PC-9 (cell line): ENCODE measurements at regions not wholly inside any gene's neighbourhood (a gene's known extent, or its start where the extent isn't known, plus 50 kb on each side); places are given as distances from the start of the nearest gene placed in this dataset.

Experiments
- BruUV-seq: library from RNA; stranded (reverse); fragments of 400-500 nt; replicated peaks from 2 replicates; lab custom pipeline; 2021; lab: Mats Ljungman, UMichigan
- CTCF ChIA-PET: fragments of 300-600 bp; sonication (Branson Sonifier 250); formaldehyde crosslinking; loops from one replicate; lab custom pipeline; 2022; ENCODE audit warnings: antibody characterized with exemption; lab: Charles Lee
- POLR2A ChIA-PET: fragments of 300-600 bp; sonication (Branson Sonifier 250); formaldehyde crosslinking; loops from one replicate; lab custom pipeline; 2022; ENCODE audit warnings: antibody characterized with exemption; ENCODE audit not compliant: unreplicated experiment; lab: Charles Lee
- DNase-seq, 2 experiments: peaks; one replicate each; pipeline versions ENCODE4 v3.0.0 to v3.0.0-alpha.2; 2015 to 2022; ENCODE audit warnings: mixed read lengths in 1 of 2
- H2AFZ ChIP-seq: fragments of 200-600 bp; sonication (generic); 2 replicates; pipeline ENCODE4 v1.8.1; 2017; ENCODE audit warnings: antibody characterized with exemption
- H3F3A ChIP-seq: fragments of 200-600 bp; sonication (generic); 2 replicates; pipeline ENCODE4 v1.8.1; 2017; ENCODE audit warnings: antibody characterized with exemption, mild to moderate bottlenecking, low read depth; ENCODE audit not compliant: insufficient read depth
- H3K27ac ChIP-seq: fragments of 200-600 bp; sonication (generic); 2 replicates; pipeline ENCODE4 v1.6.1; 2016; ENCODE audit warnings: mixed run types
- H3K27me3 ChIP-seq: fragments of 200-600 bp; sonication (generic); 2 replicates; pipeline ENCODE4 v1.6.1; 2016; ENCODE audit warnings: low read depth, mixed run types; ENCODE audit not compliant: insufficient read depth
- H3K36me3 ChIP-seq: fragments of 200-600 bp; sonication (generic); 2 replicates; pipeline ENCODE4 v1.6.1; 2016; ENCODE audit warnings: low read depth, mixed run types
- H3K4me1 ChIP-seq: fragments of 200-600 bp; sonication (generic); replicated peaks from 2 replicates; pipeline ENCODE4 v1.6.1; 2016; ENCODE audit warnings: mixed run types; ENCODE audit not compliant: insufficient read depth
- H3K4me2 ChIP-seq: fragments of 200-600 bp; sonication (generic); 2 replicates; pipeline ENCODE4 v1.6.1; 2017; ENCODE audit warnings: mixed run types
- H3K4me3 ChIP-seq: fragments of 200-600 bp; sonication (generic); 2 replicates; pipeline ENCODE4 v1.6.1; 2016; ENCODE audit warnings: mixed run types
- H3K79me2 ChIP-seq: fragments of 200-600 bp; sonication (generic); 2 replicates; pipeline ENCODE4 v1.6.1; 2017; ENCODE audit warnings: low read depth, mixed run types
- H3K9me2 ChIP-seq: fragments of 200-600 bp; sonication (generic); 2 replicates; pipeline ENCODE4 v1.8.1; 2017; ENCODE audit warnings: mild to moderate bottlenecking; ENCODE audit not compliant: insufficient read depth
- H3K9me3 ChIP-seq: fragments of 200-600 bp; sonication (generic); 2 replicates; pipeline ENCODE4 v1.8.1; 2016; ENCODE audit warnings: low read depth; ENCODE audit not compliant: insufficient read depth
- H4K20me1 ChIP-seq: fragments of 200-600 bp; sonication (generic); 2 replicates; pipeline ENCODE4 v1.8.1; 2017; ENCODE audit not compliant: insufficient read depth
- CTCF ChIP-seq: fragments of 200-600 bp; sonication (generic); conservative IDR thresholded peaks from 2 replicates; pipeline ENCODE4 v1.6.1; 2017; ENCODE audit warnings: mixed run types, antibody characterized with exemption, mild to moderate bottlenecking, moderate library complexity
- EZH2 ChIP-seq: fragments of 200-600 bp; sonication (generic); IDR thresholded peaks from 2 replicates; pipeline ENCODE4 v1.8.0; 2017; ENCODE audit warnings: antibody characterized with exemption, low read depth
- intact Hi-C: fragments of 100-400 bp; cut with micrococcal nuclease; formaldehyde crosslinking; loops from one replicate; pipeline ENCODE4 v1.10.0; 2022; ENCODE audit not compliant: unreplicated experiment

- no peaks in the 10 kb centered on the region for H4K20me1 ChIP-seq
- TF ChIP-seq EZH2: no peak
- TF ChIP-seq CTCF: no peak
- H3F3A ChIP-seq: no peaks in the 10 kb centered on the region
- H2AFZ ChIP-seq: no peak overlapping the region
- BruUV-seq: no TSS peak
- no peak overlapping the region for H3K27ac ChIP-seq
- H3K79me2 ChIP-seq: no peaks in the 10 kb centered on the region
- no peak for DNase-seq
- no peaks in the 10 kb centered on the region for H3K36me3 ChIP-seq
- H3K4me1 ChIP-seq: no peaks in the 10 kb centered on the region
- H3K9me3 ChIP-seq: no peaks in the 10 kb centered on the region
- H3K4me3 ChIP-seq: no peak overlapping the region
- no peaks in the 10 kb centered on the region for H3K9me2 ChIP-seq
- ChIA-PET POLR2A (no interaction called here), CTCF (no interaction called here)
- H3K4me2 ChIP-seq: no peak overlapping the region
- H3K27me3 ChIP-seq: no peaks in the 10 kb centered on the region
- intact Hi-C loops: no loop called here
Observed at GRCh38 chr2:16368951-16369350, 296.7 kb downstream of the CYRIA start.

GRCh38 chr2:16368328-16368727 lies 297.3 kb downstream of the CYRIA start:
- ChIA-PET POLR2A (no interaction called here), CTCF (no interaction called here)
- BruUV-seq: no TSS peak
- no peak overlapping the region for H2AFZ ChIP-seq
- no peaks in the 10 kb centered on the region for H3K27me3 ChIP-seq
- DNase-seq: no peak
- TF ChIP-seq EZH2 (no peak), CTCF (no peak)
- no peak overlapping the region for H3K27ac ChIP-seq
- H3K36me3 ChIP-seq: no peaks in the 10 kb centered on the region
- no peaks in the 10 kb centered on the region for H4K20me1 ChIP-seq
- H3K4me2 ChIP-seq: no peak overlapping the region
- intact Hi-C loops: no loop called here
- H3F3A ChIP-seq: no peaks in the 10 kb centered on the region
- no peak overlapping the region for H3K4me3 ChIP-seq
- H3K9me2 ChIP-seq: no peaks in the 10 kb centered on the region
- H3K4me1 ChIP-seq: no peaks in the 10 kb centered on the region
- no peaks in the 10 kb centered on the region for H3K9me3 ChIP-seq
- H3K79me2 ChIP-seq: no peaks in the 10 kb centered on the region

GRCh38 chr2:16365366-16365765 lies 300.3 kb downstream of the CYRIA start:
- Histone ChIP-seq H4K20me1 (no peaks in the 10 kb centered on the region), H2AFZ (no peak overlapping the region), H3K27me3 (no peaks in the 10 kb centered on the region), H3K9me2 (no peaks in the 10 kb centered on the region), H3K27ac (no peak overlapping the region), H3K79me2 (no peaks in the 10 kb centered on the region), H3K4me2 (no peak overlapping the region), H3F3A (no peaks in the 10 kb centered on the region), H3K9me3 (no peaks in the 10 kb centered on the region), H3K4me3 (no peak overlapping the region), H3K36me3 (no peaks in the 10 kb centered on the region), H3K4me1 (no peaks in the 10 kb centered on the region)
- no peak for DNase-seq
- ChIA-PET CTCF (no interaction called here), POLR2A (no interaction called here)
- no TSS peak for BruUV-seq
- intact Hi-C loops: no loop called here
- TF ChIP-seq CTCF (no peak), EZH2 (no peak)
